ENCODE measurements at regions not wholly inside any gene's neighbourhood (a gene's known extent, or its start where the extent isn't known, plus 50 kb on each side); places are given as distances from the start of the nearest gene placed in this dataset.
"Not testable (repeated sequence)": the region's sequence is repeated elsewhere in the genome, so short reads cannot be mapped to it uniquely, and the experiment has no call there.

GRCh38 chr13:76266561-76266960 lies 619.6 kb downstream of the KCTD12 start:
- POLR2A ChIA-PET = no interaction called here
- no peaks in the 10 kb centered on the region for H3K4me1 Mint-ChIP-seq
- DNase-seq = no peak
- H3K4me3 ChIP-seq (ENCODE audit: low read length) = no peak overlapping the region
- peaks cover 3 to 20% (median 10%) of the 10 kb centered on the region in 5 donors for H3K9me3 Mint-ChIP-seq
- H3K4me3 Mint-ChIP-seq = no peak overlapping the region
- CTCF ChIA-PET = no interaction called here
- H3K9me3 ChIP-seq (ENCODE audit: low read length) = no peaks in the 10 kb centered on the region
- no peaks in the 10 kb centered on the region for H3K36me3 Mint-ChIP-seq
- H3K27me3 Mint-ChIP-seq = no peaks in the 10 kb centered on the region
- H3K27ac Mint-ChIP-seq = no peak overlapping the region
- H3K27ac ChIP-seq (ENCODE audit: low read depth, low read length) = no peak overlapping the region
- no peaks in the 10 kb centered on the region for H3K36me3 ChIP-seq (ENCODE audit: insufficient read depth, low read length)
- H3K4me1 ChIP-seq (ENCODE audit: insufficient read depth, low read length) = no peaks in the 10 kb centered on the region
- H3K27me3 ChIP-seq (ENCODE audit: insufficient read depth, low read length, poor library complexity, severe bottlenecking) = no peaks in the 10 kb centered on the region

- Histone ChIP-seq H3K36me3 (ENCODE audit: insufficient read depth, low read length) (no peaks in the 10 kb centered on the region), H3K4me3 (ENCODE audit: low read length) (no peak overlapping the region), H3K27me3 (ENCODE audit: insufficient read depth, low read length, poor library complexity, severe bottlenecking) (no peaks in the 10 kb centered on the region), H3K9me3 (ENCODE audit: low read length) (no peaks in the 10 kb centered on the region), H3K27ac (ENCODE audit: low read depth, low read length) (no peak overlapping the region), H3K4me1 (ENCODE audit: insufficient read depth, low read length) (no peaks in the 10 kb centered on the region)
- H3K27ac Mint-ChIP-seq = no peak overlapping the region
- no peak overlapping the region for H3K4me3 Mint-ChIP-seq
- H3K36me3 Mint-ChIP-seq = no peaks in the 10 kb centered on the region
- DNase-seq = no peak
- H3K4me1 Mint-ChIP-seq = no peaks in the 10 kb centered on the region
- ChIA-PET POLR2A (no interaction called here), CTCF (no interaction called here)
- no peaks in the 10 kb centered on the region for H3K27me3 Mint-ChIP-seq
- H3K9me3 Mint-ChIP-seq = peaks cover 0 to 3% (median 2%) of the 10 kb centered on the region in 5 donors
Observed at GRCh38 chr13:76250211-76250610, 614.1 kb downstream of the LMO7 start.

- Histone ChIP-seq H3K4me1 (ENCODE audit: insufficient read depth, low read length) (no peaks in the 10 kb centered on the region), H3K9me3 (ENCODE audit: low read length) (no peaks in the 10 kb centered on the region), H3K27me3 (ENCODE audit: insufficient read depth, low read length, poor library complexity, severe bottlenecking) (no peaks in the 10 kb centered on the region), H3K4me3 (ENCODE audit: low read length) (no peak overlapping the region), H3K27ac (ENCODE audit: low read depth, low read length) (no peak overlapping the region), H3K36me3 (ENCODE audit: insufficient read depth, low read length) (no peaks in the 10 kb centered on the region)
- Mint-ChIP-seq H3K27ac (no peak overlapping the region), H3K9me3 (peaks cover 0 to 3% (median under 1%) of the 10 kb centered on the region in 5 donors), H3K27me3 (no peaks in the 10 kb centered on the region), H3K4me1 (no peaks in the 10 kb centered on the region), H3K4me3 (no peak overlapping the region), H3K36me3 (no peaks in the 10 kb centered on the region)
- ChIA-PET CTCF (no interaction called here), POLR2A (no interaction called here)
- DNase-seq = no peak
Observed at GRCh38 chr13:76245920-76246319, 609.8 kb downstream of the LMO7 start.

GRCh38 chr13:76245211-76245610 lies 609.1 kb downstream of the LMO7 start:
- no peaks in the 10 kb centered on the region for H3K9me3 ChIP-seq (ENCODE audit: low read length)
- Mint-ChIP-seq H3K36me3 (no peaks in the 10 kb centered on the region), H3K4me3 (no peak overlapping the region), H3K27me3 (no peaks in the 10 kb centered on the region), H3K9me3 (peaks cover 0 to 3% (median 0%) of the 10 kb centered on the region in 5 donors), H3K27ac (no peak overlapping the region), H3K4me1 (no peaks in the 10 kb centered on the region)
- H3K4me1 ChIP-seq (ENCODE audit: insufficient read depth, low read length) = no peaks in the 10 kb centered on the region
- H3K4me3 ChIP-seq (ENCODE audit: low read length) = no peak overlapping the region
- ChIA-PET CTCF (no interaction called here), POLR2A (no interaction called here)
- no peak for DNase-seq
- no peaks in the 10 kb centered on the region for H3K36me3 ChIP-seq (ENCODE audit: insufficient read depth, low read length)
- no peak overlapping the region for H3K27ac ChIP-seq (ENCODE audit: low read depth, low read length)
- H3K27me3 ChIP-seq (ENCODE audit: insufficient read depth, low read length, poor library complexity, severe bottlenecking) = no peaks in the 10 kb centered on the region

GRCh38 chr13:76243120-76243519 lies 607.0 kb downstream of the LMO7 start:
- H3K9me3 ChIP-seq (ENCODE audit: low read length); H3K27ac ChIP-seq (ENCODE audit: low read depth, low read length); H3K27ac Mint-ChIP-seq; DNase-seq; H3K4me3 Mint-ChIP-seq; H3K9me3 Mint-ChIP-seq; H3K27me3 ChIP-seq (ENCODE audit: insufficient read depth, low read length, poor library complexity, severe bottlenecking); H3K4me1 Mint-ChIP-seq; H3K4me3 ChIP-seq (ENCODE audit: low read length); H3K4me1 ChIP-seq (ENCODE audit: insufficient read depth, low read length); H3K36me3 ChIP-seq (ENCODE audit: insufficient read depth, low read length); H3K27me3 Mint-ChIP-seq; POLR2A ChIA-PET; CTCF ChIA-PET; H3K36me3 Mint-ChIP-seq: not testable (repeated sequence)

GRCh38 chr13:76239031-76239680 lies 603.0 kb downstream of the LMO7 start:
- peaks cover 0 to 3% (median 0%) of the 10 kb centered on the region in 5 donors for H3K9me3 Mint-ChIP-seq
- ChIA-PET POLR2A (no interaction called here), CTCF (no interaction called here)
- H3K27me3 Mint-ChIP-seq = no peaks in the 10 kb centered on the region
- no peak overlapping the region for H3K4me3 Mint-ChIP-seq
- H3K4me1 Mint-ChIP-seq = no peaks in the 10 kb centered on the region
- Histone ChIP-seq H3K4me3 (ENCODE audit: low read length) (no peak overlapping the region), H3K9me3 (ENCODE audit: low read length) (no peaks in the 10 kb centered on the region), H3K27me3 (ENCODE audit: insufficient read depth, low read length, poor library complexity, severe bottlenecking) (no peaks in the 10 kb centered on the region), H3K4me1 (ENCODE audit: insufficient read depth, low read length) (no peaks in the 10 kb centered on the region), H3K27ac (ENCODE audit: low read depth, low read length) (no peak overlapping the region), H3K36me3 (ENCODE audit: insufficient read depth, low read length) (no peaks in the 10 kb centered on the region)
- H3K27ac Mint-ChIP-seq = no peak overlapping the region
- DNase-seq = no peak
- H3K36me3 Mint-ChIP-seq = no peaks in the 10 kb centered on the region

- POLR2A ChIA-PET = no interaction called here
- H3K27ac ChIP-seq (ENCODE audit: low read depth, low read length) = no peak overlapping the region
- H3K9me3 ChIP-seq (ENCODE audit: low read length) = no peaks in the 10 kb centered on the region
- H3K4me1 Mint-ChIP-seq = no peaks in the 10 kb centered on the region
- H3K4me3 ChIP-seq (ENCODE audit: low read length) = no peak overlapping the region
- H3K36me3 ChIP-seq (ENCODE audit: insufficient read depth, low read length) = no peaks in the 10 kb centered on the region
- H3K4me1 ChIP-seq (ENCODE audit: insufficient read depth, low read length) = no peaks in the 10 kb centered on the region
- DNase-seq = no peak
- H3K9me3 Mint-ChIP-seq = no peaks in the 10 kb centered on the region
- no peak overlapping the region for H3K27ac Mint-ChIP-seq
- H3K36me3 Mint-ChIP-seq = no peaks in the 10 kb centered on the region
- H3K4me3 Mint-ChIP-seq = no peak overlapping the region
- H3K27me3 ChIP-seq (ENCODE audit: insufficient read depth, low read length, poor library complexity, severe bottlenecking) = no peaks in the 10 kb centered on the region
- CTCF ChIA-PET = no interaction called here
- H3K27me3 Mint-ChIP-seq = no peaks in the 10 kb centered on the region
Observed at GRCh38 chr13:76231522-76232167, 595.5 kb downstream of the LMO7 start.

- CTCF ChIA-PET = no interaction called here
- no peaks in the 10 kb centered on the region for H3K36me3 ChIP-seq (ENCODE audit: insufficient read depth, low read length)
Observed at GRCh38 chr13:76229281-76229680, 593.2 kb downstream of the LMO7 start.

More at GRCh38 chr13:76229281-76229680, 593.2 kb downstream of the LMO7 start:
- Histone ChIP-seq H3K4me1 (ENCODE audit: insufficient read depth, low read length) (no peaks in the 10 kb centered on the region), H3K4me3 (ENCODE audit: low read length) (no peak overlapping the region), H3K9me3 (ENCODE audit: low read length) (no peaks in the 10 kb centered on the region), H3K27me3 (ENCODE audit: insufficient read depth, low read length, poor library complexity, severe bottlenecking) (no peaks in the 10 kb centered on the region), H3K27ac (ENCODE audit: low read depth, low read length) (no peak overlapping the region)
- DNase-seq = no peak
- Mint-ChIP-seq H3K27me3 (no peaks in the 10 kb centered on the region), H3K4me3 (no peak overlapping the region), H3K27ac (no peak overlapping the region), H3K4me1 (no peaks in the 10 kb centered on the region), H3K9me3 (no peaks in the 10 kb centered on the region), H3K36me3 (no peaks in the 10 kb centered on the region)
- POLR2A ChIA-PET = no interaction called here

All from CD8-positive, alpha-beta memory T cell (primary cell).